ENCODE measurements at regions not wholly inside any gene's neighbourhood (a gene's known extent, or its start where the extent isn't known, plus 50 kb on each side); places are given as distances from the start of the nearest gene placed in this dataset.

DNA sequence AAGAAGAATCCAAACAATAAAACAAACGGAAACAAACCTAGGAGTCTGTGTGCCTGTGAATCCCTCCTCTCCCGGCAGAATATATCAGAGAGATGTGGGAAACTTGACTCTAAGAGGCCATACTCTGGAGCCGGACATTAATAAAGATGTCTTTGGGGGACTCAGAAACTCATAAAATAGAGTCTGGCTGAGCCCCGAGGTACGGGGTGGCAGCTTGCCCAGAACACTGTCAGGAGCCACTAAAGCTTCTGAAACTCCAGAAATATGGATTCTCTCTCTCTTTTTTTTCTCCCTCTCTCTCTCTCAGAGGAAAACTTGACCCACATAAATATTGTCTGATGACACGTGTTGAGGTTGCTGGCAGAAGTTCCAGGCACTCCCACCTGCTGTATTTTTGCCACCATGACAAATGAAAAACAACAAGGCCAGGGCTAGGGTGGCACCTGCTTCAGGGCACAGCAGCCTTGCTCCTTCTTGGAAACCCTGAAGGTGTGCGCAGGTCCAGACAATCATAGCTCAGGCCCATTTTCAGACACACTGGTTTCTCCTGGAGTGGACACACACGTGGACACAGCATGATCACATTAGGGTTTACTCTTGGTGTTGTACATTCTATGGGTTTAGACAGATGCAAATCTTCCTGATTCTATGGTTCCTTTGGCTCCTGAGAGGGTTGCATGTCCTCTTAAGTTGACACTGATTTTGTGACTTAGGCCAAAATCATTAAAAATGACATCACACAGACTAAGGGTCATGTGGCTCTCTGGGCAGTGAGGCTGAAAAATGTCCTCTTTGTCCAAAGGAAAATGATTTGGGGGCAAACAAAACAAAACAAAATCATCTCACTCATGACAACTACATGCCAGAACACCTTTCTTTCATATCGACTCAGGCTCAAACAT, 282.6 kb upstream of the IRX3 start:
- TF ChIP-seq MAX (IDR thresholded peaks at IDR 0.05): no peak
- no peak for TF ChIP-seq TCF12 (IDR thresholded peaks at IDR 0.05; ENCODE audit: low read depth)
